ENCODE measurements at regions not wholly inside any gene's neighbourhood (a gene's known extent, or its start where the extent isn't known, plus 50 kb on each side); places are given as distances from the start of the nearest gene placed in this dataset.
A peak's percentile ranks its signal among the peaks of the same experiment; 100 is the strongest.

GRCh38 chrX:68895341-68895755 lies 66.5 kb downstream of the EFNB1 start:
- TF ChIP-seq, protein P1, sequence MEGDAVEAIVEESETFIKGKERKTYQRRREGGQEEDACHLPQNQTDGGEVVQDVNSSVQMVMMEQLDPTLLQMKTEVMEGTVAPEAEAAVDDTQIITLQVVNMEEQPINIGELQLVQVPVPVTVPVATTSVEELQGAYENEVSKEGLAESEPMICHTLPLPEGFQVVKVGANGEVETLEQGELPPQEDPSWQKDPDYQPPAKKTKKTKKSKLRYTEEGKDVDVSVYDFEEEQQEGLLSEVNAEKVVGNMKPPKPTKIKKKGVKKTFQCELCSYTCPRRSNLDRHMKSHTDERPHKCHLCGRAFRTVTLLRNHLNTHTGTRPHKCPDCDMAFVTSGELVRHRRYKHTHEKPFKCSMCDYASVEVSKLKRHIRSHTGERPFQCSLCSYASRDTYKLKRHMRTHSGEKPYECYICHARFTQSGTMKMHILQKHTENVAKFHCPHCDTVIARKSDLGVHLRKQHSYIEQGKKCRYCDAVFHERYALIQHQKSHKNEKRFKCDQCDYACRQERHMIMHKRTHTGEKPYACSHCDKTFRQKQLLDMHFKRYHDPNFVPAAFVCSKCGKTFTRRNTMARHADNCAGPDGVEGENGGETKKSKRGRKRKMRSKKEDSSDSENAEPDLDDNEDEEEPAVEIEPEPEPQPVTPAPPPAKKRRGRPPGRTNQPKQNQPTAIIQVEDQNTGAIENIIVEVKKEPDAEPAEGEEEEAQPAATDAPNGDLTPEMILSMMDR (conservative IDR thresholded peaks at IDR 0.05; ENCODE audit: low read depth, low read length) = no peak
- DNase-seq (ENCODE audit: low read depth) = peak; percentile 52
- H3K4me3 ChIP-seq (ENCODE audit: low read depth, low read length) = no peak overlapping the region

DNA sequence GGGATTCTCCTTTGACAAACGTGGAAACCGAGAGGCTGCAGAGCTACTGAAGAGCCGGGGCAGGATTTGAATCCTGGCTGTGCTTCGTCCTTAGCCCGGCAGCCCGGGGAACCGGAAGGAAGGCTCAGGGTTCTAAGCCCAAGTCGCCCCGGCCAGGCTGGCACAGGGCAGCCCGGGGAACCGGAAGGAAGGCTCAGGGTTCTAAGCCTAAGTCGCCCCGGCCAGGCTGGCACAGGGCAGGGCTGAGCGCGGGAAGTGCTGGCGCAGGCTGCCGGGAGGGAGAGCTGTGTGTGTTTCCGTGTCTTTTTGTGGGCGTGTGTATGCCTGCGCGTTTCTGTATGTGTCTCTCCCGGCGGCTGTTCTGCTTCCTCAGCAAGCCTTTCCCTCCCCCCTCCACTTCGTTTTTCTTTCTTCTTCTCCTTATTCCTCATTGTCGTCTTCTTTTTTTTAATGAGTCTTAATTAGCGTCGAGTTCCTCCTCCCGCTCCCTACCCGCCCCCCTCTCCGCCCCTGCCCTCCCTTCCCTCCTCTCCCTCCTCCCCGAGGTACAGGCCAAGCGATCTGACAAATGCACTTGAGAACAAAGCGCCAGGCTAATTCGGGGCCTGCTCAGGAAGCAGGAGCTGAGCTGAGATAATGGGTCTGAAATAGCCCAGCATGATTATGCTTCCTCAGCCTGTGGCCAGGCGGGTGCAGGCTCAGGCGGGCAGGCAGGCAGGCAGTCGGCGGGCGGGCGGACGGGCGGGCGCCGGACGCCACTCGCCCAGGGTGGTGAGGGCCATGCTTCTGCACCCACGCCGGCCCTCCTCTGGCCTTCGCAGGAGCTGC lies 65.9 kb downstream of the EFNB1 start:
- H3K4me3 ChIP-seq (ENCODE audit: low read depth, low read length) = peak overlapping the region; percentile 23
- TF ChIP-seq, protein P1 (conservative IDR thresholded peaks at IDR 0.05; ENCODE audit: low read depth, low read length) = peak; percentile 14
- no peak for DNase-seq (ENCODE audit: low read depth)

- peak overlapping the region; percentile 1 for H3K4me3 ChIP-seq (ENCODE audit: low read depth, low read length)
- DNase-seq (ENCODE audit: low read depth) = no peak
- TF ChIP-seq, protein P1 (conservative IDR thresholded peaks at IDR 0.05; ENCODE audit: low read depth, low read length) = no peak
Observed at GRCh38 chrX:68894142-68894512, 65.3 kb downstream of the EFNB1 start.

DNA sequence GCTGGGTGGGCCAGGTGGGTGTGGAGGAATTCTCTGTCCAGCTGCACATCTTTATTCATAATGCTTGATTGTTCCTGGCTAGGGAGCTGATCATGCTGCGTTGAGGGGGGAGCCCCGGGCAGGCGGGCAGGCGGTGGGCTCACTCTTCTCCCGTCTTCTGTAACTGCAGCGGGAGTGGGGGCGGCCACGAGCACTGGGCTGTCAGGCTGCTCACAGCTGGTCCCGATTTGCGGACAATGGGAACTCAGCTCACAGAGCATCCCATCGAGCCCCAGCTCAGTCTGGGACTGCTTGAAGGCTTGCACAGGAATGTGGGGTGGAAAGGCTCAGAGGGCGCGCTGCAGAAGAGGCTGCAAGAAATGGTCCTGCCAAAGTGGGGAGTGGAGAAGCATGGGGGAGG lies 63.8 kb downstream of the EFNB1 start:
- DNase-seq (ENCODE audit: low read depth) = no peak
- TF ChIP-seq, protein P1 (conservative IDR thresholded peaks at IDR 0.05; ENCODE audit: low read depth, low read length) = no peak
- no peak overlapping the region for H3K4me3 ChIP-seq (ENCODE audit: low read depth, low read length)

- H3K4me3 ChIP-seq (ENCODE audit: low read depth, low read length) = no peak overlapping the region
- TF ChIP-seq, protein P1 (conservative IDR thresholded peaks at IDR 0.05; ENCODE audit: low read depth, low read length) = no peak
- no peak for DNase-seq (ENCODE audit: low read depth)
Observed at GRCh38 chrX:68892134-68892533, 63.3 kb downstream of the EFNB1 start.
